BE2C (cell line): ENCODE measurements at regions not wholly inside any gene's neighbourhood (a gene's known extent, or its start where the extent isn't known, plus 50 kb on each side); places are given as distances from the start of the nearest gene placed in this dataset.

Experiments used
- DNase-seq: peaks from one replicate; pipeline ENCODE4 v3.0.0-alpha.2; 2020
- H3K27me3 ChIP-seq: fragments of 250-450 bp; sonication (Bioruptor Pico); 2 replicates; pipeline ENCODE4 v1.5.1; 2020; ENCODE audit warnings: mild to moderate bottlenecking
- H3K36me3 ChIP-seq: fragments of 250-450 bp; sonication (Bioruptor Pico); 2 replicates; pipeline ENCODE4 v1.5.1; 2020; ENCODE audit warnings: mild to moderate bottlenecking
- H3K4me1 ChIP-seq: fragments of 250-450 bp; sonication (Bioruptor Pico); 2 replicates; pipeline ENCODE4 v1.5.1; 2020
- H3K4me3 ChIP-seq: 2 replicates; pipeline ENCODE4 v1.5.1; 2011; ENCODE audit warnings: low read depth, low read length
- H3K9me3 ChIP-seq: fragments of 250-450 bp; sonication (Bioruptor Pico); 2 replicates; pipeline ENCODE4 v1.5.1; 2020
- CTCF ChIP-seq: IDR thresholded peaks from 2 replicates; pipeline ENCODE4 v1.5.1; 2012; ENCODE audit warnings: mild to moderate bottlenecking, low read depth, low read length

- no peaks in the 10 kb centered on the region for H3K4me1 ChIP-seq
- TF ChIP-seq CTCF, result no peak
These were observed 71.7 kb upstream of the TPK1 start for GRCh38 chr7:144907577-144907976.

GRCh38 chr7:144903201-144903600, 67.3 kb upstream of the TPK1 start:
- Histone ChIP-seq H3K36me3 (no peaks in the 10 kb centered on the region), H3K9me3 (no peaks in the 10 kb centered on the region), H3K4me3 (no peak overlapping the region), H3K27me3 (no peaks in the 10 kb centered on the region), H3K4me1 (no peaks in the 10 kb centered on the region)
- no peak for TF ChIP-seq CTCF
- no peak for DNase-seq

More at GRCh38 chr7:144907577-144907976, 71.7 kb upstream of the TPK1 start:
- H3K4me3 ChIP-seq, result no peak overlapping the region
- no peaks in the 10 kb centered on the region for H3K27me3 ChIP-seq
- DNase-seq, result no peak
- no peaks in the 10 kb centered on the region for H3K36me3 ChIP-seq
- no peaks in the 10 kb centered on the region for H3K9me3 ChIP-seq

GRCh38 chr7:144892761-144893160, 56.9 kb upstream of the TPK1 start:
- H3K4me1 ChIP-seq, result no peaks in the 10 kb centered on the region
- no peak for DNase-seq
- no peaks in the 10 kb centered on the region for H3K9me3 ChIP-seq
- H3K27me3 ChIP-seq, result no peaks in the 10 kb centered on the region
- H3K36me3 ChIP-seq, result no peaks in the 10 kb centered on the region
- H3K4me3 ChIP-seq, result no peak overlapping the region
- TF ChIP-seq CTCF, result no peak
